ENCODE measurements at regions not wholly inside any gene's neighbourhood (a gene's known extent, or its start where the extent isn't known, plus 50 kb on each side); places are given as distances from the start of the nearest gene placed in this dataset.

DNA sequence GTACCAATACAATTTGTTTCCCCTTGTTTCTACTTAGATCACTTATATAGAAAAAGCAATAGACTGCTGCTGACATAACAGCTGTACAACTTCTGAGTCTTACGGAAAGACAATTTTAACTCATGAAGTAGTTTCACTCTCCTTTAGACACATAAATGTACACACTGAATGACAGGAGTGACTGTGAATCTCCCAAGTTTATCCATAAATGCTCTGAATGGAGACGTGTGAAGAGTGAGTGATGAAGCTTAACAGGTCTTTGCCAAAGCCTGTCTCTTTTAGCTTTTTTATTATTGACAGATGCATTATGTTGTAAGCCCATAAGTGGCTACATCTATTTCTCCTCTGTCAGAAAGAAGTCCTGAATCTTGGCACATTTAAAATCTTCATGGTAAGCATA is 265.9 kb downstream of the TRIM36 start:
- intact Hi-C loops (cut with micrococcal nuclease; ENCODE audit: unreplicated experiment): no loop called here
- H3K4me2 ChIP-seq (ENCODE audit: control insufficient read depth, insufficient read depth): no peak overlapping the region
- H3K36me3 ChIP-seq (ENCODE audit: control insufficient read depth in 2 of 2, insufficient read depth in 2 of 2, low read length in 1 of 2): no peaks in the 10 kb centered on the region
- CTCF ChIA-PET: no interaction called here
- RAD21 ChIA-PET (ENCODE audit: unreplicated experiment): no interaction called here
- H3K9ac ChIP-seq (ENCODE audit: control insufficient read depth, insufficient read depth, low read length): no peak overlapping the region
- no peak overlapping the region for H2AFZ ChIP-seq (ENCODE audit: control insufficient read depth, low read depth, low read length)
- H3K79me2 ChIP-seq (ENCODE audit: control insufficient read depth, insufficient read depth, low read length): no peaks in the 10 kb centered on the region
- SMC1A ChIA-PET (ENCODE audit: uncharacterized antibody, unreplicated experiment): no interaction called here
- in situ Hi-C loops (cut with MboI): no loop called here
- H3K9me3 ChIP-seq (replicated peaks; ENCODE audit: control insufficient read depth, insufficient read depth, low read length): no peaks in the 10 kb centered on the region; the same call in 2 of the 3 replicates
- no TSS peak for BruUV-seq (replicated peaks)
- ATAC-seq (no peak), DNase-seq (ENCODE audit: low read depth, low spot score) (no peak), FAIRE-seq (no peak)
- H4K20me1 ChIP-seq (ENCODE audit: control insufficient read depth, insufficient read depth): no peaks in the 10 kb centered on the region
- H3K27ac ChIP-seq (ENCODE audit: control insufficient read depth, insufficient read depth): no peak overlapping the region
- H3K4me1 ChIP-seq (ENCODE audit: control insufficient read depth, insufficient read depth, low read length): no peaks in the 10 kb centered on the region
- no peak overlapping the region for H3K4me3 ChIP-seq
- TF ChIP-seq, protein P1, sequence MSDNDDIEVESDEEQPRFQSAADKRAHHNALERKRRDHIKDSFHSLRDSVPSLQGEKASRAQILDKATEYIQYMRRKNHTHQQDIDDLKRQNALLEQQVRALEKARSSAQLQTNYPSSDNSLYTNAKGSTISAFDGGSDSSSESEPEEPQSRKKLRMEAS (IDR thresholded peaks at IDR 0.05; ENCODE audit: low read depth, low read length): no peak
- TF ChIP-seq PAX8 (IDR thresholded peaks at IDR 0.05): no peak
- TF ChIP-seq ZNF207 (IDR thresholded peaks at IDR 0.05; ENCODE audit: borderline replicate concordance): no peak
- no peak for TF ChIP-seq RAD21 (IDR thresholded peaks at IDR 0.05; ENCODE audit: insufficient read depth, low read depth, low read length)
- no peak for TF ChIP-seq NR2F1 (conservative IDR thresholded peaks at IDR 0.05)
- no peak for TF ChIP-seq FOXM1 (IDR thresholded peaks at IDR 0.05; ENCODE audit: low read depth, low read length)
- TF ChIP-seq REST (IDR thresholded peaks at IDR 0.05; ENCODE audit: low read depth, low read length): no peak
- WGBS (ENCODE audit: insufficient coverage, insufficient replicate concordance, low lambda C conversion rate, missing lambda C conversion rate): 65% methylated on average over 2 of the region's 2 CpGs
- POLR2A ChIA-PET: no interaction called here
- no peaks in the 10 kb centered on the region for H3K27me3 ChIP-seq (replicated peaks in 1 of 2; ENCODE audit: control insufficient read depth in 2 of 2, insufficient read depth in 2 of 2, low read length in 1 of 2)
